Adrenal gland (tissue), 9 donors: ENCODE measurements at regions not wholly inside any gene's neighbourhood (a gene's known extent, or its start where the extent isn't known, plus 50 kb on each side); places are given as distances from the start of the nearest gene placed in this dataset.

Source experiments
- DNase-seq, 7 donors: peaks; one replicate each; pipeline ENCODE4 v3.0.0-alpha.2; 2019 to 2020
- H3K27ac ChIP-seq, 5 donors: fragments of 200-600 bp; sonication (generic) in 4 of 5; 1 replicate in 3 of 5; 2 replicates in 2 of 5; pipeline versions ENCODE4 v1.5.1 to v1.8.0; 2016 to 2020; ENCODE audit warnings: mild to moderate bottlenecking in 1 of 5
- H3K27me3 ChIP-seq: fragments of 200-600 bp; 2 replicates; pipeline ENCODE4 v1.8.0; 2021
- H3K36me3 ChIP-seq, 2 donors: fragments of 200-600 bp; replicated peaks in 1 of 2; 1 replicate in 1 of 2; 2 replicates in 1 of 2; pipeline versions ENCODE4 v1.5.1 to v1.8.0; 2018 to 2022
- H3K4me1 ChIP-seq, 2 donors: fragments of 200-600 bp; replicated peaks in 1 of 2; 1 replicate in 1 of 2; 2 replicates in 1 of 2; pipeline versions ENCODE4 v1.5.1 to v1.8.0; 2018 to 2021
- H3K4me3 ChIP-seq, 4 donors: fragments of 200-600 bp; sonication (generic) in 3 of 4; one replicate each; pipeline ENCODE4 v1.5.1; 2016 to 2018
- H3K9me3 ChIP-seq, 3 donors: fragments of 200-600 bp; sonication (generic) in 1 of 3; replicated peaks in 1 of 3; 1 replicate in 2 of 3; 2 replicates in 1 of 3; pipeline versions ENCODE4 v1.5.1 to v1.8.0; 2016 to 2021
- CTCF ChIP-seq, 6 experiments: fragments of 450-650 bp in 4 of 6; fragments of 200-600 bp in 2 of 6; sonication (generic) in 1 of 6; IDR thresholded peaks; 1 replicate in 5 of 6; 2 replicates in 1 of 6; pipeline versions ENCODE4 v1.5.1 to v1.8.0; 2016 to 2021; ENCODE audit warnings: antibody characterized with exemption in 6 of 6, mild to moderate bottlenecking in 2 of 6, moderate library complexity in 1 of 6
- POLR2A ChIP-seq, 2 donors: fragments of 450-650 bp; IDR thresholded peaks; one replicate each; pipeline ENCODE4 v1.6.1; 2017; ENCODE audit warnings: antibody characterized with exemption in 2 of 2, mild to moderate bottlenecking in 2 of 2, moderate library complexity in 1 of 2
- WGBS, 4 donors: extraction: QIAGEN DNeasy Blood & Tissue Kit in 2 of 4; methylation state at CpG; one replicate each; pipeline versions ENCODE4 v1.1.5 to v1.1.7; 2013 to 2017; 5-methylcytosine and 5-hydroxymethylcytosine counted together
- intact Hi-C, 2 donors: fragments of 100-400 bp; cut with DNase I; formaldehyde crosslinking; loops; one replicate each; pipeline versions ENCODE4 v1.14.1 to v1.15.0; 2022 to 2023
- donor health status: healthy with polysubstance abuse.
- donor health status: Bipolar disorder and iron deficiency.
- donor health status: DM: yes; HTN: yes; CAD: no.
- donor health status: DM: no; HTN: no; CAD: no.
- donor health status: DM: no; HTN: no; CAD: no.

GRCh38 chrX:42920752-42921151 is 142.8 kb upstream of the PPP1R2C start:
- 52 to 90% (median 79%) methylated on average over 2 to 3 of the region's 3 CpGs for WGBS, 4 donors
- no peak overlapping the region for H3K4me3 ChIP-seq
- intact Hi-C loops: no loop called here
- no peaks in the 10 kb centered on the region for H3K36me3 ChIP-seq
- H3K9me3 ChIP-seq: no peaks in the 10 kb centered on the region
- TF ChIP-seq POLR2A (IDR thresholded peaks at IDR 0.05) (no peak), CTCF (IDR thresholded peaks at IDR 0.05) (no peak)
- no peak for DNase-seq
- H3K4me1 ChIP-seq: no peaks in the 10 kb centered on the region
- peaks cover 4% of the 10 kb centered on the region for H3K27me3 ChIP-seq
- no peak overlapping the region for H3K27ac ChIP-seq

- Histone ChIP-seq H3K4me1 (no peaks in the 10 kb centered on the region), H3K27ac (no peak overlapping the region), H3K9me3 (no peaks in the 10 kb centered on the region), H3K27me3 (no peaks in the 10 kb centered on the region), H3K36me3 (no peaks in the 10 kb centered on the region), H3K4me3 (no peak overlapping the region)
- DNase-seq: no peak
- 87 to 100% (median 90%) methylated on average over 1 of the region's 1 CpG for WGBS, 4 donors
- TF ChIP-seq CTCF (IDR thresholded peaks at IDR 0.05) (no peak), POLR2A (IDR thresholded peaks at IDR 0.05) (no peak)
- intact Hi-C loops: no loop called here
Observed at GRCh38 chrX:42930071-42930470, 152.1 kb upstream of the PPP1R2C start.

GRCh38 chrX:42930951-42931350 is 153.0 kb upstream of the PPP1R2C start:
- no peaks in the 10 kb centered on the region for H3K4me1 ChIP-seq
- no peaks in the 10 kb centered on the region for H3K36me3 ChIP-seq
- no peaks in the 10 kb centered on the region for H3K27me3 ChIP-seq
- TF ChIP-seq CTCF (IDR thresholded peaks at IDR 0.05) (no peak), POLR2A (IDR thresholded peaks at IDR 0.05) (no peak)
- no peak overlapping the region for H3K27ac ChIP-seq
- WGBS, 4 donors: 56 to 91% (median 64%) methylated on average over 1 of the region's 1 CpG
- H3K4me3 ChIP-seq: no peak overlapping the region
- intact Hi-C loops: no loop called here
- H3K9me3 ChIP-seq: no peaks in the 10 kb centered on the region
- no peak for DNase-seq

GRCh38 chrX:42933187-42933586 is 155.2 kb upstream of the PPP1R2C start:
- Histone ChIP-seq H3K4me3 (no peak overlapping the region), H3K4me1 (no peaks in the 10 kb centered on the region), H3K27me3 (no peaks in the 10 kb centered on the region), H3K27ac (no peak overlapping the region), H3K36me3 (no peaks in the 10 kb centered on the region), H3K9me3 (no peaks in the 10 kb centered on the region)
- TF ChIP-seq CTCF (IDR thresholded peaks at IDR 0.05) (no peak), POLR2A (IDR thresholded peaks at IDR 0.05) (no peak)
- intact Hi-C loops: no loop called here
- WGBS, 4 donors: 49 to 78% (median 58%) methylated on average over 1 of the region's 1 CpG
- DNase-seq: no peak
